ENCODE measurements at regions not wholly inside any gene's neighbourhood (a gene's known extent, or its start where the extent isn't known, plus 50 kb on each side); places are given as distances from the start of the nearest gene placed in this dataset.

GRCh38 chr14:100484531-100485267, 102.5 kb downstream of the BEGAIN start:
- H3K4me1 ChIP-seq (replicated peaks in 1 of 2; ENCODE audit: control insufficient read depth in 2 of 2, insufficient read depth in 2 of 2, low read length in 2 of 2), result no peaks in the 10 kb centered on the region
- H3K36me3 ChIP-seq (ENCODE audit: control insufficient read depth, insufficient read depth, low read length), result no peaks in the 10 kb centered on the region
- ATAC-seq (no peak), DNase-seq (ENCODE audit: extremely low read depth in 1 of 4, low spot score in 3 of 4) (no peak), FAIRE-seq (no peak)
- no peaks in the 10 kb centered on the region for H3K27me3 ChIP-seq (ENCODE audit: control insufficient read depth in 2 of 2, insufficient read depth in 2 of 2, low read length in 2 of 2)
- no peaks in the 10 kb centered on the region; the same call in 1 of the 2 replicates for H4K20me1 ChIP-seq (replicated peaks; ENCODE audit: control insufficient read depth, insufficient read depth, low read length)
- 34% methylated on average over 3 of the region's 4 CpGs for WGBS (ENCODE audit: insufficient coverage, low coverage, missing lambda C conversion rate)
- no peaks in the 10 kb centered on the region for H3K9me1 ChIP-seq (ENCODE audit: control insufficient read depth, insufficient read depth, low read length)
- no peak overlapping the region for H3K4me2 ChIP-seq (ENCODE audit: insufficient read depth, low read length)
- ChIA-PET POLR2A (interaction anchor here (0.7 kb wide), 1 partner anchor 9 kb away, joined by 4 read pairs; no protein-coding TSS in a partner anchor), CTCF (ENCODE audit: low intra/inter-chr PET ratio) (no interaction called here)
- in situ Hi-C loops (cut with MboI) (no loop called here), intact Hi-C loops (cut with micrococcal nuclease) (no loop called here)
- H2AFZ ChIP-seq (ENCODE audit: low read depth, low read length), result no peak overlapping the region
- H3K27ac ChIP-seq (ENCODE audit: extremely low read depth, low read depth, low read length), result no peak overlapping the region
- BruUV-seq (replicated peaks), result no TSS peak
- no peaks in the 10 kb centered on the region for H3K79me2 ChIP-seq (ENCODE audit: control insufficient read depth, insufficient read depth, low read length)
- TF ChIP-seq SREBF1 (IDR thresholded peaks at IDR 0.05; ENCODE audit: borderline replicate concordance, low read depth, low read length) (no peak), NR4A1 (CRISPR knock-in tag; IDR thresholded peaks at IDR 0.05) (no peak), NR4A1 (tag; IDR thresholded peaks at IDR 0.05) (no peak), ZFPM2 (CRISPR knock-in tag; IDR thresholded peaks at IDR 0.05) (no peak), DIDO1 (tag; IDR thresholded peaks at IDR 0.05; ENCODE audit: low read depth) (no peak), TEAD1 (CRISPR knock-in tag; IDR thresholded peaks at IDR 0.05) (no peak), ZNF589 (CRISPR knock-in tag; IDR thresholded peaks at IDR 0.05; ENCODE audit: low read depth) (no peak), ETS1 (conservative IDR thresholded peaks at IDR 0.05; ENCODE audit: control insufficient read depth, low read depth, low read length) (no peak), RBM39 (optimal IDR thresholded peaks at IDR 0.05; ENCODE audit: low read depth, low read length) (no peak), ZNF395 (CRISPR knock-in tag; IDR thresholded peaks at IDR 0.05) (no peak), POLR2H (tag; IDR thresholded peaks at IDR 0.05; ENCODE audit: low read depth) (no peak), GABPB1 (CRISPR knock-in tag; IDR thresholded peaks at IDR 0.05) (no peak)
- H3K9me3 ChIP-seq (replicated peaks; ENCODE audit: control insufficient read depth, insufficient read depth, low read depth, low read length), result no peaks in the 10 kb centered on the region
- H3K9ac ChIP-seq (ENCODE audit: insufficient read depth in 1 of 2, low read depth in 2 of 2, low read length in 2 of 2), result no peak overlapping the region
- no peak overlapping the region for H3K4me3 ChIP-seq
